HG03442 (cell line): ENCODE measurements at regions not wholly inside any gene's neighbourhood (a gene's known extent, or its start where the extent isn't known, plus 50 kb on each side); places are given as distances from the start of the nearest gene placed in this dataset.
"Not testable (repeated sequence)": the region's sequence is repeated elsewhere in the genome, so short reads cannot be mapped to it uniquely, and the experiment has no call there.

Experiments
- ATAC-seq: cut with Tn5 transposase; IDR thresholded peaks from one replicate; pipeline ENCODE4 v1.9.1; 2021; ENCODE audit warnings: mild to moderate bottlenecking, moderate library complexity; ENCODE audit not compliant: unreplicated experiment

DNA sequence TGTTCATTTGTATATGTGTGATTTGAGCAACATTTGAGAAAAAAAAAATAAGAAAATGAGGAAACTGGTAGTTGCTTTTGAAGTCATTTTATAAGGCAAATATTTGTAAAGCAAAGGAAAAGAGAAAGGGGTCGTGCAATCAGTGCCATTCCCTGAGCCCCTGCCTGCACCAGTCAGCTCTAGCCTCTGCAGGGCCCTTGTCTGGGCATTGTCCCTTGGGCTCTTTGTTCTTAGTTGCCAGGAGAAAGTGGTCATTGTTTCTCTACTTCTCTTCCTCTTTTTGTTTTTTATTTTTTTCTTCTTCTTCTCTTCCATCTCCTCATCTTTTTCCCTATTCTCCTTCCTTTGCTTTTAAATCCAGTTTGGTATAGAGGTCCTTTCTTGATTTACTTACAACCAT is 175.3 kb upstream of the CREB1 start:
- ATAC-seq: no peak

DNA sequence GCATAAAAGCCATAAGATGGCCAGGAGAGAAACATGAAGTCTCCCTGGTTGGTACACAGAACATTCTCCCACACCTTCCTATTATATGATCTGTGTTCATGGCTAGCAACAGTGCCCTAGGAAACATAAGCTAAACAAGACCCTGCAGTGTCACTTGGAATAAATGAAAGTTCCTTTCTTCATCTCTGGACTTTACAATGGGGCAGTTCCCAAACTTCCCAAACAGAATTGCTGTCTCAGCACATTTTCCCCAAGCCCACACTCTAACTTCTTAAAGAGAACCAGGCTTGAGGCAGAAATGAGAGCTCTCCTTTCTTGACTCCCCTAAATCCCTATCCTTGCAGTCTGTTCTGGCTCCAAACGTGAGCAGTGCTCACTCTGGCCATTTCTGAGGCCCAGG is 173.2 kb upstream of the CREB1 start:
- no peak for ATAC-seq

DNA sequence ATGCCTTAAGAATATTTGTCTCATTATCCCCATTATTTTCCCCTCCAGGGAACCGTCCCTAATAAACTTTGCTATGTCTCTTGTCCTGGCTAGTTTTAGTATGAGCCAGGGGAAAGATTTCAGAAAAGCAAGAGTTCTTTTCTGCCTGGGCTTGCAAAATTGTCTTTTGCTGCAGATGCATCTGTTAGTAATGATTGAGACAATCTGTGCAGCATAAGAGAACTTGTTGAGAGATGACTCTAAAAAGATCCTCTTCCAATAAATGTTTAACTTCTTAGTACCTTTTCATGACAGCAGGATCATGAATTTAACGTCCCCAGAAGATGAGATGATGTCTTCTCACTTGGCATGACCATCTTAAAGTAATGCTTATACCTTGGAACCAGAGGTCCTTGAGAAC is 172.5 kb upstream of the CREB1 start:
- no peak for ATAC-seq

DNA sequence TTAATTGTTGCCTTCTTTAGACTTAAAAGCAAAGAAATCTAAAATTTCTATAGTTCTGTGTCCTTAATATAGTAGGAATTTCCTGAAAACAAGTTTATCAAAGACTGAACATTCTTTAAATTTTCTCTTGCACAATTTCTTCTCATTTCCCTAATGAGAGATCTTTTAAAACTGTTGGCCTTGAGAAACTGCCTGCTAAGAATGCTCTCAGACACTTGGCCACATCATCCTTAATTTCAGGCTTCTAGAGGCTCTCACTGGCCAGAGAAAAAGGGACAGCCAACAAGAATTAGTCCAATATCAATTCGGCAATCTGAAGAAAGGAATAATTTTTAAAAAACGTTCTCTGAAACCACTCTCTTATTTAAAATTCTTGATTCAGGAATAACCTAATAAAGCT is 167.0 kb upstream of the CREB1 start:
- no peak for ATAC-seq

DNA sequence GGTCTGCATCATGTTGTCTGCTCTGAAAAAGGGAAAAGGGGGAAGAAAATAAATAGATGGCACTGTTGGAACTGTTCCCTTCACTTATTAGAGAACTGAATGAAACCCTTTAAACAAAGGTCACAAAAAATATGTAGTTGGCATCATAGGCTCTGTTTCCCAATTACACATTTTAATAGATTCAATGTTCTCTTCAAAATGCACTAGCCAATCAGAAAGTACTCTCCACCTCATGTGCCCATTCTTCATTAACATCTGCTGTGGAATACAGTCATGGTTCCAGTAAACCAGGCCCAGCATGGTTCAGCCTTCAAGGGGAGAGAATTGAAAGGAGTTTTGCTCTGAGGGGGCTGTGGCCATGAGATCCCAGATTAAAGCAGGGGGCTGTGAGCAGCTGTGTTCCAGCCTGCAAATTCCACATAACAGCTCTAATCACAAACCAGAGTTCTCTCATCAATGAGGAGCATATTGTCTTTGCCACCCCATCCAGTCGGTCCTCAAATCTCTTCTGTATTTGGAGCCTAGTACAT is 165.9 kb upstream of the CREB1 start:
- ATAC-seq: no peak

DNA sequence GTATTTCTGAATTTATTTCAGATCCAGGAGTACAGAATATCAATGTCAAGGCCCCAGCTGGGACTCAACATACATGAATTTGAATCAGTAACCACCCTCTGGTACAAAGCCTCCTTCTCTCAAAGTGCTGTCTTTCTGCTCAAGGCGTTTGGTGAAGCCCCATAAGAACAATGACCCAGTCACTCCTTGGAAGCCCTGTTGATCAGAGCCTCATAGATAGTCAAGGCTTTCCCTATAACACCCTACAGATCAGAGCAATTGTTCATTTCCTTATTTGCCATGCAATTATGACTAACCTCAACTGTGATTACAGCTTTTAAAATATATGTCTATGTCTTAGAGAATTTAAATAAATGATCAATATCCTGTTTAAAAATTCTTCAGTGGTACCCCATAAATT is 159.1 kb upstream of the CREB1 start:
- no peak for ATAC-seq

DNA sequence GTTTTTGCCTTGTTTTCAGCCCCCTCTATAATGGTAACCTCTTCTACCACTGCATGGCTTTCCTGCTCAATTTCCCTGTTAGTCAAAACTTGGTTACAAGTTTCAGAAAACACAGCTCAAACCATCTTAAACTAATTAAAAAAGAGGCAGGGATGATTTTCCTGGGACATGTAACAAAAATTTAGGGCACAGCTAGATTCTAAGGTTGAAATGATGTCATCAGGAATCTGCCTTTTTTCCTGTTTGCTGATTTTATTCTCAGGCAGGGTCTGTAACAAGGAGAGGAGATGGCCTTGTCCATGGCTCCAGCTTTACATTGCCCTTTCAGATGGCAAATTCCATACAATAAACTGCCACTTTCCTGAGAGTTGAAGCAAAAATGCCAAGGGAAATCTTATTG is 157.9 kb upstream of the CREB1 start:
- ATAC-seq: no peak

DNA sequence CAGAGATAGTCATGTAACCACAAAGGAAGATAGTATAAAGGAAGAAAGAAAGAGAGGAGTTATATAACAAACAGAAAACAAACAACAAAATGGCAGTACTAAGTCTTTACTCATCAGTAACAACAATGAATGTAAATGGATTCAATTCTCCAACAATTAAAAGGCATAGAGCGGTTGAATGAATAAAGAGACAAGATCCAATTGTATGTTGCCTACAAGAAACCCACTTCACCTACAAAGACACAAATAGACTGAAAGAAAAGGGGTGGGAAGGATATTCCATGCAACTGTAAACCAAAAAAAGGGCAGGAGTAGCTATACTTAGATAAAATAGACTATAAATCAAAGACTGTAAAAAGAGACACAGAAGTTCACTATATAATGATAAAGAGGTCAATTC is 157.3 kb upstream of the CREB1 start:
- ATAC-seq: no peak

DNA sequence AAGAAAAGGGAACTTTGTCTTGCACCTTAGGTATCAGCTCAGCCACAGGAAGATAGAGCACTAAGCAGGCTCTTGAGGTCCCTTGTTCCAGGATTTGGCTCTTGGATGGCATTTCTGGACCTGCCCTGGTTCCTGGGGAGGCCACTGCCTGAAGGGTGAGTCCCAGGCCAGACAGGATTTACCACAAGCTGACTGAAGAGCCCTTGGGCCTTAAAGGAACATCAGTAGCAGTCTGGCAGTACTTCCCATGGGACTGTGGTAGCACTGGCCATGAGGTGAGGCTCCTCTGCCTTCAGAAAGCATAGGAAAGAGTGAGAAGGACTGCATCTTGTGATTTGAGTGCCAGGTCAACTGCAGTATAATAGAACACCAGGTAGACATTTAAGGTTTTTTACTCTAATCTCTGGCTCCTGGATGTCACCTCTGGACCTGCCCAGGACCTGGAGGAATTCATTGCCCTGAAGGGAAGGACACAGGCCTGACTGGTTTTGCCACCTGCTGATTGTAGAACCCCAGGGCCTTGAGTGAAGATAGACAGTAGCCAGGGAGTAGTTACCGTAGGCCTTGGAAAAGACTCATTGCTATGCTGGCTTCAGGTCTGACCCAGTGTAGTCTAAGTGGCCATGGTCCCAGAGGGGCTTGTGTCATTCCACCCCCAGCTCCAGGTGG is 154.4 kb upstream of the CREB1 start:
- ATAC-seq: no peak

DNA sequence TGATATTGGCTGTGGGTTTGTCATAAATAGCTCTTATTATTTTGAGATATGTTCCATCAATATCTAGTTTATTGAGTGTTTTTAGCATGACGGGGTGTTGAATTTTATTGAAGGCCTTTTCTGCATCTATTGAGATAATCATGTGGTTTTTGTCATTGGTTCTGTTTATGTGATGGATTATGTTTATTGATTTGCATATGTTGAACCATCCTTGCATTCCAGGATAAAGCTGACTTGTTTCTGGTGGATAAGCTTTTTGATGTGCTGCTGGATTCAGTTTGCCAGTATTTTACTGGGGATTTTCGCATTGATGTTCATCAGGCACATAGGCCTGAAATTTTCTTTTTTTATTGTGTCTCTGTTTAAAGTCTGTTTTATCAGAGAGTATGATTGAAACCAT is 151.1 kb upstream of the CREB1 start:
- ATAC-seq: not testable (repeated sequence)

DNA sequence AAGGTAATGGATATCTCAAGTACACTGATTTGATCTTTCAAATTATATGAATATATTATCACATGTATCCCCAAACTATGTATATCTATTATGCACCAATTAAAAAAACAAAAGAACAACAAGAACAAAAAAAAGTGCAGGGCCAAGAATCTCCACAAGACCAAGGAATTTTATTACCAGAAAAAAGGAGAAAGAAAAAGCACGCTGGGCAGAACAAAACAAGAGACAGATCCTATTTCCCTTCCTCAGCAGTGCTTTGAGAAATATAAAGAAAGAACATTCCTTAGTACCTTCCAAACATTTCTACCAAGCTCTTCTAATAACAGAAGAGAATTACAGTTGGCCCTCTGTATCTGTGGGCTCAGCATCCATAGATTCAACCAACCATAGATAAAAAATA is 144.7 kb upstream of the CREB1 start:
- ATAC-seq: no peak

DNA sequence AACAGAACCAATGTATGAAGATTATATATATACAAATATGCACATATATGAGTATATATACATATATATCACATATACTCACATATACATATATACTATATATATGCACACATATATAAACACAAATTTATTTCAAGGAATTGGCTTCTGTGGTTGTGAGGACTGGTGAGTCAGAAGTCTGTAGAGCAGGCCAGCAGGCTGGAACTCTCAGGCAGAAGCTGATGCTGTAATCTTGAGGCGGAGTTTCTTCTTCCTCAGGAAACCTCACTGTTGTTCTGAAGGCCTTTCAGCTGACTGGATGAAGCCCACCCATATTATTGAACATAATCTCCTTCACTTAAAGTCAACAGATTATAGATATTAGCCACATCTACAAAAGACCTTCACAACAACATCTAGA is 143.9 kb upstream of the CREB1 start:
- no peak for ATAC-seq

DNA sequence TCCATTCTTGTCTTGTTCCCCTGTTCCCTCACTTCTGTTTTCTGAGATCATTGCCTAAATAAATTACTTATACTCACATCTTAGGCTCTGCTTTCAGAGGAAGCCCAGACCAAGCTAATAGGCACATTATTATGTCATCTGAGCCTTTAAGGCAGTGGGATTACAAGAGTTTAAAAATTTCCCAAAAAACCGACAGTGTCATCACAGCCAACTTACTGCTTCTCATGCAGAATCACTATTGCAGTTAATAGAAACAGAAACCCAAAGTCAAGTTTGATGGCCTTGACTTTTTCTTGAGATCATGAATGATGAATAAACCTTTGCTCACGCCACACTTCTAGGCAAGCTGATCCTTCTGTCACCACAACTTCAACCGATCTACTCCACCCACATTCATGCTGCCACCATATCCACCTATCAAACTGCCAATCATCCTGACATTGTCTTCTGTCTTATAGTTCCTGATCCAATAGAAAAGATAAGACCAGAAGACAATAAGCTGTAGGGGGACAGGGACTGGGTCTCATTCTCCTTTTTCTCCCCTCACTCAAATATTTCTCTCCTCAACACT is 142.7 kb upstream of the CREB1 start:
- ATAC-seq: no peak

DNA sequence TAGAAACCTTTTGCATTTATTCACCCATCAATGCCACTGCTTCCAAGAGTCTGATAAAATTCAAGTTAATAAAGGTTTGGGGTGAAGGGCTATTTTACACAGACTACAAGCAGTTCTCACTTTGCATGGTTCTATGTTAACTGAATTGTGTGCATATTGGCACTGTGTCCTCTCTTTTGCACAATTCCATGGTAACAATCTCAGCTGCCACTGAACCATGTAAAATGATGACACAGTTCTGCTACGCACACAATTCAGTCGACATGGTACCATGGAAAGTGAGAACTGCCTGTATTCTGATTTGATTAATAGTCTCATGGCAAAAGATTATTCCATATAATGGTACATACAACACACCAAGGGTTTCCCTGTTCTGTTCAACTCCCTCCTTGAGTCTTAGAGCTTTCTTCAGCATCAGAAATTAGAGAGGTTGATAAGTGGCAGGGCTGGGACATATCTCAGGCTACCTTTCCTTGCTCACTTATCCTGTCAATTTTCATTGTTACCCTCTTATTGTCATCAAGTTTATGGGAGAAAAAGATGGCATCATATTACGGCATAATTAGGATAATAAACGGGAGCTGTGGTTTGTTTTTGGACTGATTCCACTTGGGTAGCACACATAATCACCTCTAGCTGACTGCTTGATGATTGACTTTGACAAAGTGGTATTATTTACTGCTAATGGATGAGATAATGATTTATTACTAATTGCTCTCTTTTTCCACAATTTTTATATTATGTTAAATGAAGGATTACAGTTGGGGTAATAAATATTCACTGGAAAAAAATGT is 139.3 kb upstream of the CREB1 start:
- no peak for ATAC-seq

DNA sequence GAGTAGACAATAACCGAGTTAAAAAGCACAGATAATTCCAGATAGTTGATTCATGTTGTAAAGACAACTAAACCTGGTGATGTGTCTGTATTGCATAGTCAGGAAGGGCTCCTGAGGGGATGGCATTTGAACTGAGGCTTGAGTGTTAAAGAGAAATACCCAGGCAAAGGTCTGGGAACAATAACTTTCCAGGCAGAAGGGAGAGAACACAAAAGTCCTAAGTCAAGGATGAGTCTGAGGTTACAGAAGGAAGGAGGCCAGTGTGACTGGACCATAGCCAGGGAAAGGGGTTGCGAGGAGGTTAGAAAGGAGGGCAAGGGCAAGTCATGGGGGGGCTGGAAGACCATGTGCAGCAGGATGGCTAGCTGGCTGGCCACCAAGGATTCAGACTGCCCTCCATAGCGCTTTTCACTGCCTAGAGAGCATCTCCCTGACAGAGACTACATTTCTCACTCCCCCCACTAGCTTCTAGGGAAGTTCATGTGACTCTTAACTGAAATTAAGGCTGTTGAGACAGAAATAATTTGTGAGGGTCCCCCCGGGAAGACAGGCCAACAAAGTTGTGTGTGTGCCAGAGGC is 135.5 kb upstream of the CREB1 start:
- ATAC-seq: no peak

DNA sequence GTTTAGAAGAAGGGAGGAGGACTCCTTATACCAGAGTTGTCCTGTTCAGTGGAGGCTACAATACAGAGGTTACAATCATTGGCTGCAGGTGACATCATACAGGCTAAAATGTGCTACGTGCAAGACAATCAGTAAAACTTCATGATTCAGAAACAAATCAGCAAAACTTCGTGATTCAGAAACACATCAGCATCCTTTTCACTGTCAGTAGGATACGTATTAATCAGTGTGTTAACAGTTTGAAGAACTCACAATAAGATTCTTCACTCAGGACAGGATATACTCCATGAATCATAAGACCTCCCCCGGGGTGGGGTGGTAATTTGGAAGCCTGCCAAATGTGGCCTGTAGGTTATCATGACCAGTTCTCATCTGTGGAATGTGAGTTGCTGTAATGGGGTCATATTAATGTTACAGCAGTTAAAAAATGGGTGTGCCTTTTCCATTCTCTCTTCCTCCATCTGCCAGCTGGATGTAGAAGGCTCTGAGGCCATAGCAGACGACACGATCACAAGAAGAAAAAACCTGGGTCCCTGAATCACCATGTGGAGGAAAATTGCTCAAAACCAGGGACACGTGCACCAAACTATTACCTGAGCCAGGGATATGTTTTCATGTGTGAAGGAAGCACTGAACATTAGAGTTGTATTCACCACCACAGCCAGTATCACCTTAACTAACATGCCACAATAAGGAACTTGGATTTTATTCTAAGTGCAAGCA is 134.8 kb upstream of the CREB1 start:
- ATAC-seq: no peak

DNA sequence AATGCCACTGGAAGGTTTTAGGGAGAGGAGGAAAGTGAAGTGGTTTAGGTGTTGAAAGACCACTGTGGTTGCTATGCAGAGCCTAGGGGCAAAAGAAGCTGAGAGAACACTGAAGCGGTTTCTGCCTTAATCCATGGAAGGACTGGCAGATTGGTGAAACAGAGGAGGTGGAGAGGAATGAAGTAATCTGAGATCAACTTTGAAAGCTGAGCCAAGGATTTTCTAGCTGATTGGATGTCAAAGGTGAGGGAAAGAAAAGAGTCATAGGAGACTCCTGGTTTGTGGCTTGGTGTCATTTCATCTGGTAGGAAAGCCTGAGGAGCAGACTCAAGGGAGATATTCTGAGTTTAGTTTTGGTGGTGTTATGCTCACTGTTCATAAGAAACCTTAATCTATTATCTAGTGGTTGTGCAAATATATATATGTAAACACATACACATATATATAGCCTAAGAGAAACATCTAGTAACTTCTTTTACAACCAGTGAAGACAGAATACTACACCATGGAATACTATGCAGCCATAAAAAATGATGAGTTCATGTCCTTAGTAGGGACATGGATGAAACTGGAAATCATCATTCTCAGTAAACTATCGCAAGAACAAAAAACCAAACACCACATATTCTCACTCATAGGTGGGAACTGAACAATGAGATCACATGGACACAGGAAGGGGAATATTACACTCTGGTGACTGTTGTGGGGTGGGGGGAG is 134.1 kb upstream of the CREB1 start:
- ATAC-seq: no peak

DNA sequence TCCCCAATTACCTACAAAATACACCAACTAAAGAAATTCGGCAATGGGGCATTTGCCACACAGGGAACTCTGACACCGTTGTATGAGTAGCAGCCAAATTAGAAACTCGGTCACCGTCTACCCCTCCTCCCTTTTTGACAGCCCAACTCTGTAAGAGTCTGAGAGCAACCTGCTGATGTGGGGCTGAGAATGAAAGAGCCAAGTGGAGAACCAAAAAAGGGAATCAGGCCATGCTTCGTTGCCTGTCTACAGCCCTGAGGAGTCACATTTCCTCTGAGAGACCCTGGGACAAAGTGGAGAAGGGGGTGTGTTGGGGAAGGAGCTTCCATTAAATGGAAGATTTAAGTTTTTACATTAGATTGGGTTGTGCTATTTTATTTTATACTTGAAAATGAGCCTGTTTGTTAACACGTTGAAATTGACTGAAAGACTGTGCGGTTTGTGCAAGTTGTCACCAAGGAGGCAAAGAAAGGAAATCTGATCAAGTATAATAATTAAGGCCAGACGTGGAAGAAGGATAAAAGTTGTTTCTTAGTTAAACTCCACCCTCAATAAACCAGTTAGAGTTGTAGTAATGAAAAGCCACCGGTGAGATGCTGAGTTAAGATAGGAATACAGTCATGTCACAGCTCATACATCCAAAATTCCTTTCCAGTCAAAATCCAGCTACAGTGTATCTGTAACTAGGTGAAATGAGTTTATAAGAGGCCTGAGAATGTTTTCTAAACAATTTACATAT is 131.7 kb upstream of the CREB1 start:
- ATAC-seq: no peak

DNA sequence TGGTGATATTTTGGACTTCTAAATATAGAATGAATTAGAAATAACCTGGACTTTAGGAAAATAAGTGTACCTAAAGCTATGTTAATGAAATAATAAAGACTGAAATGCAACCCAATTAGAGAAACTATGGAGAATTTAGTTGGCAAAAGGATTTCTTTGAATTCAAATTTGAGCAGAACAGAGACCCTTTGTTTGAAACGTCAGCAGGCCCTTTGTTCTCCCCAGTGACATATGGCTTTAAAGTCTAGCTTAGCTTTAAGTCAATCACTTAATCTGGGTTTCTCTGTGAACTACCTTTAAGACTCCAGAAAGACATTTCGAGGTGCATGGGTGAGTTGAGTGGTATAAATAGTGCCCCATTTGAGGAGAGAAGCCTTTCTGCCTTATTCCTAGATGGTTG is 130.5 kb upstream of the CREB1 start:
- no peak for ATAC-seq

DNA sequence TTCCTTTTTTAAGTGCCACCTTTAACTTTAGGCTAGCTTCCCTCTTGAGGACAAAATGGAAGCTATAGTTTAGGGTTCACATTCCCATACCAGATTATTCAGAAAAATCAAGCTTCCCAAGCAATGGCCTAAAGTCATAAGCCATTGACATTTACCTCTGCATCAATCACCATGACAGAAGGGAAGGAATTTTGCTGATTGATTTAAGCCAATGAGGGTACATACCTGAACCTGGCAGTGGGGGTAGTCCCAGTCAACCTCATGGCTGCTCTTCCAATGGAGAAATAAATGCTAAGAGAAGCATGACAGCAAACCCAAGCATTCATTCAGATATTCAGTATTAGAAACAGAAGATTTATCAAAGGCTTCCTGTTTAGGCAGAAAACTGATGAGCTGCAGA is 128.4 kb upstream of the CREB1 start:
- ATAC-seq: no peak
